H9 (cell line): ENCODE measurements at regions not wholly inside any gene's neighbourhood (a gene's known extent, or its start where the extent isn't known, plus 50 kb on each side); places are given as distances from the start of the nearest gene placed in this dataset.

Experiments
- DNase-seq: peaks from one replicate; pipeline ENCODE4 v3.0.0-alpha.2; 2017
- H2AFZ ChIP-seq: one replicate; pipeline ENCODE4 v1.6.1; 2013; ENCODE audit warnings: mild to moderate bottlenecking, low read length, control low read depth, moderate library complexity
- H2AK5ac ChIP-seq: 2 replicates; pipeline ENCODE4 v1.6.1; 2013; ENCODE audit warnings: low read length, control low read depth, mixed read lengths; ENCODE audit not compliant: insufficient read length
- H2BK120ac ChIP-seq: one replicate; pipeline ENCODE4 v1.6.1; 2013; ENCODE audit warnings: low read depth, mild to moderate bottlenecking, low read length, control low read depth, inconsistent platforms; ENCODE audit not compliant: poor library complexity, severe bottlenecking
- H2BK12ac ChIP-seq: 2 replicates; pipeline ENCODE4 v1.6.1; 2013; ENCODE audit warnings: low read length, control low read depth, mixed read lengths, low read depth; ENCODE audit not compliant: insufficient read length
- H2BK15ac ChIP-seq: 2 replicates; pipeline ENCODE4 v1.6.1; 2013; ENCODE audit warnings: low read depth, low read length, control low read depth
- H2BK20ac ChIP-seq: one replicate; pipeline ENCODE4 v1.6.1; 2013; ENCODE audit warnings: low read depth, mild to moderate bottlenecking, low read length, control low read depth, inconsistent platforms; ENCODE audit not compliant: poor library complexity, severe bottlenecking
- H2BK5ac ChIP-seq: 2 replicates; pipeline ENCODE4 v1.6.1; 2013; ENCODE audit warnings: low read length, control low read depth, mixed read lengths; ENCODE audit not compliant: insufficient read length
- H3K14ac ChIP-seq: 2 replicates; pipeline ENCODE4 v1.6.1; 2013; ENCODE audit warnings: low read length, control low read depth; ENCODE audit not compliant: insufficient read depth
- H3K18ac ChIP-seq: 2 replicates; pipeline ENCODE4 v1.6.1; 2013; ENCODE audit warnings: low read depth, mild to moderate bottlenecking, mixed read lengths, low read length, control low read depth; ENCODE audit not compliant: insufficient read length
- H3K23ac ChIP-seq: 2 replicates; pipeline ENCODE4 v1.6.1; 2013; ENCODE audit warnings: low read length, control low read depth, mixed read lengths, low read depth; ENCODE audit not compliant: insufficient read length
- H3K23me2 ChIP-seq: 2 replicates; pipeline ENCODE4 v1.6.1; 2013; ENCODE audit warnings: low read depth, mild to moderate bottlenecking, mixed read lengths, low read length, control low read depth; ENCODE audit not compliant: insufficient read length, poor library complexity, severe bottlenecking
- H3K27ac ChIP-seq: 2 replicates; pipeline ENCODE4 v1.5.1; 2013; ENCODE audit warnings: low read length, control low read depth, mixed read lengths, low read depth; ENCODE audit not compliant: insufficient read length
- H3K27me3 ChIP-seq: 2 replicates; pipeline ENCODE4 v1.6.1; 2013; ENCODE audit warnings: low read length, control low read depth, inconsistent platforms; ENCODE audit not compliant: insufficient read depth
- H3K4ac ChIP-seq: 2 replicates; pipeline ENCODE4 v1.6.1; 2013; ENCODE audit warnings: low read depth, mild to moderate bottlenecking, control low read depth, inconsistent platforms, low read length, moderate library complexity
- H3K4me1 ChIP-seq: 2 replicates; pipeline ENCODE4 v1.6.1; 2013; ENCODE audit warnings: low read length, control low read depth, inconsistent platforms; ENCODE audit not compliant: insufficient read depth
- H3K4me2 ChIP-seq: 2 replicates; pipeline ENCODE4 v1.6.1; 2013; ENCODE audit warnings: low read length, control low read depth, mixed read lengths; ENCODE audit not compliant: insufficient read length, insufficient read depth
- H3K56ac ChIP-seq: 2 replicates; pipeline ENCODE4 v1.6.1; 2013; ENCODE audit warnings: low read depth, mild to moderate bottlenecking, mixed read lengths, low read length, control low read depth; ENCODE audit not compliant: insufficient read length
- H3K79me1 ChIP-seq: 2 replicates; pipeline ENCODE4 v1.6.1; 2013; ENCODE audit warnings: low read depth, mild to moderate bottlenecking, moderate library complexity, low read length, control low read depth, inconsistent platforms; ENCODE audit not compliant: insufficient read depth, poor library complexity, severe bottlenecking
- H3K79me2 ChIP-seq: 2 replicates; pipeline ENCODE4 v1.6.1; 2013; ENCODE audit warnings: low read length, control low read depth, inconsistent platforms; ENCODE audit not compliant: insufficient read depth
- H3K9ac ChIP-seq: 2 replicates; pipeline ENCODE4 v1.6.1; 2013; ENCODE audit warnings: low read length, control low read depth, mixed read lengths; ENCODE audit not compliant: insufficient read length; ENCODE audit errors: extremely low read depth
- H3K9me3 ChIP-seq: one replicate; pipeline ENCODE4 v1.6.1; 2013; ENCODE audit warnings: low read depth, low read length, inconsistent platforms; ENCODE audit not compliant: control insufficient read depth
- H3T11ph ChIP-seq: one replicate; pipeline ENCODE4 v1.6.1; 2013; ENCODE audit warnings: mild to moderate bottlenecking, low read length, control low read depth, inconsistent platforms
- H4K20me1 ChIP-seq: one replicate; pipeline ENCODE4 v1.6.1; 2013; ENCODE audit not compliant: control insufficient read depth, insufficient read length, insufficient read depth
- H4K5ac ChIP-seq: 2 replicates; pipeline ENCODE4 v1.6.1; 2013; ENCODE audit warnings: low read depth, mild to moderate bottlenecking, mixed read lengths, low read length, control low read depth; ENCODE audit not compliant: insufficient read length
- H4K8ac ChIP-seq: replicated peaks from 2 replicates; pipeline ENCODE4 v1.6.1; 2013; ENCODE audit warnings: low read length, control low read depth, mixed read lengths, low read depth; ENCODE audit not compliant: insufficient read length
- H4K91ac ChIP-seq: 2 replicates; pipeline ENCODE4 v1.6.1; 2013; ENCODE audit warnings: low read depth, mild to moderate bottlenecking, moderate library complexity, mixed read lengths, low read length, control low read depth; ENCODE audit not compliant: insufficient read length
- H3K27ac Mint-ChIP-seq, 3 experiments: 2 replicates in 2 of 3; 3 replicates in 1 of 3; pipeline ENCODE4 v1.8.0; 2020 to 2021; ENCODE audit warnings: mixed read lengths in 3 of 3, mild to moderate bottlenecking in 1 of 3, moderate library complexity in 1 of 3
- H3K27me3 Mint-ChIP-seq: 2 replicates; pipeline ENCODE4 v1.8.0; 2021; ENCODE audit warnings: low read depth, mild to moderate bottlenecking, moderate library complexity, mixed read lengths
- H3K36me3 Mint-ChIP-seq, 3 experiments: 2 replicates in 2 of 3; 3 replicates in 1 of 3; pipeline ENCODE4 v1.8.0; 2020 to 2021; ENCODE audit warnings: low read depth in 3 of 3, mixed read lengths in 3 of 3; ENCODE audit not compliant: insufficient read depth in 1 of 3
- H3K4me1 Mint-ChIP-seq, 2 experiments: 2 replicates each; pipeline ENCODE4 v1.8.0; 2020; ENCODE audit warnings: mixed read lengths in 2 of 2
- H3K4me3 Mint-ChIP-seq, 2 experiments: 2 replicates in 1 of 2; 3 replicates in 1 of 2; pipeline ENCODE4 v1.8.0; 2020 to 2021; ENCODE audit warnings: mild to moderate bottlenecking in 2 of 2, mixed read lengths in 2 of 2, moderate library complexity in 1 of 2
- H3K9me3 Mint-ChIP-seq, 2 experiments: 2 replicates in 1 of 2; 3 replicates in 1 of 2; pipeline ENCODE4 v1.8.0; 2020; ENCODE audit warnings: mild to moderate bottlenecking in 2 of 2, mixed read lengths in 2 of 2, moderate library complexity in 1 of 2
- WGBS: extraction: QIAGEN DNeasy Blood & Tissue Kit; methylation state at CpG from one replicate; pipeline ENCODE4 v1.1.7; 2013; ENCODE audit warnings: missing lambda C conversion rate, low lambda C conversion rate, mixed read lengths; ENCODE audit not compliant: insufficient read length; ENCODE audit errors: extremely low coverage; 5-methylcytosine and 5-hydroxymethylcytosine counted together
- TF ChIP-seq, protein P1 (sequence below): fragments of 200-600 bp; sonication (generic); conservative IDR thresholded peaks from 3 replicates; pipeline ENCODE4 v1.8.0; 2021; ENCODE audit warnings: antibody characterized with exemption, mild to moderate bottlenecking

DNA sequence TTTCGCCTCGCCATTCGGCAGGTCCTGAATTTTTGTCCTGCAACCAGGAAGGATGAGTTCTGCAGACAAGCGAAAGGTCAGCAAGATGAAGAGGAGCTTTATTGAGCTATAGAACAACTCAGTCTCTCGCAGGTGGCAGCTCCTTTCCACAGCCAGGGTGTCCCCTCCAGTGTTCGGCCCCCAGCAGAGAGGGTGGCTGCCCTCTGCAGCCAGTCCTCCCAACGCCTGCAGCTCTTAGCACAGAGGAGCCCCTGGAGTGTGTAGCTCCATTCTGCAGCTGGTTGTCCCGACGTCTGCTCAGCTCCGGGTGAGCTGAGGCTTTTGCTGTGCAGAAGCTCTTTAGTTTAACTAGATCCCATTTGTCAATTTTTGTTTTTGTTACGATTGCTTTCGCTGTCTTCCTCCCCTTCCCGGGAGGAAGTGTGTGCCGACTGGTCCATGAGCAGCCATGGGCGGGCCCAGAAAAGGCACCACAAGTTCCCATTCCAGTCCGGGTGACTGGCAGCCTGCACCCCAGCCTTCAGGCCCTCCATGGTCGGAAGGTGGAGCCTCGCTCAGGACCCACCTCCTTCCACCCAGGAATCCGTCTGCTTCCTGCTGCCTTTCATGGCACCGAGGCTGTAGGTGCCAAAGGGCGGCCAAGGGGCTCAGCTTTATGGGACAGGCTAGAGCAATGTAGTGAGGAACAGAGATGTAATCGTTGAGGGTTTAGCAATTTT lies 497.8 kb upstream of the CNTN4 start:
- Histone ChIP-seq H2BK5ac (no peak overlapping the region), H2BK12ac (no peak overlapping the region), H3K56ac (no peak overlapping the region), H3K4me1 (no peaks in the 10 kb centered on the region), H3K23ac (no peak overlapping the region), H3K27me3 (no peaks in the 10 kb centered on the region), H3K18ac (no peak overlapping the region), H3K4ac (no peak overlapping the region), H2BK15ac (no peak overlapping the region), H3K79me1 (no peaks in the 10 kb centered on the region), H4K91ac (no peak overlapping the region), H3K14ac (no peak overlapping the region), H3K9me3 (no peaks in the 10 kb centered on the region), H3K9ac (no peak overlapping the region), H2BK20ac (no peak overlapping the region), H4K5ac (no peak overlapping the region), H4K8ac (no peak overlapping the region), H2BK120ac (no peak overlapping the region), H4K20me1 (no peaks in the 10 kb centered on the region), H2AFZ (no peak overlapping the region), H3T11ph (no peak overlapping the region), H3K4me2 (no peak overlapping the region), H3K27ac (no peak overlapping the region), H2AK5ac (no peak overlapping the region), H3K79me2 (no peaks in the 10 kb centered on the region), H3K23me2 (no peaks in the 10 kb centered on the region)
- DNase-seq = no peak
- no CpG with 5 or more reads among the region's 22 CpGs for WGBS
- H3K36me3 Mint-ChIP-seq = no peaks in the 10 kb centered on the region
- no peak overlapping the region for H3K4me3 Mint-ChIP-seq
- H3K4me1 Mint-ChIP-seq = no peaks in the 10 kb centered on the region
- peak overlapping the region in 1 of 3 experiments; percentile 74; a peak in 2 of 7 replicates for H3K27ac Mint-ChIP-seq
- no peaks in the 10 kb centered on the region for H3K27me3 Mint-ChIP-seq
- TF ChIP-seq, protein P1, sequence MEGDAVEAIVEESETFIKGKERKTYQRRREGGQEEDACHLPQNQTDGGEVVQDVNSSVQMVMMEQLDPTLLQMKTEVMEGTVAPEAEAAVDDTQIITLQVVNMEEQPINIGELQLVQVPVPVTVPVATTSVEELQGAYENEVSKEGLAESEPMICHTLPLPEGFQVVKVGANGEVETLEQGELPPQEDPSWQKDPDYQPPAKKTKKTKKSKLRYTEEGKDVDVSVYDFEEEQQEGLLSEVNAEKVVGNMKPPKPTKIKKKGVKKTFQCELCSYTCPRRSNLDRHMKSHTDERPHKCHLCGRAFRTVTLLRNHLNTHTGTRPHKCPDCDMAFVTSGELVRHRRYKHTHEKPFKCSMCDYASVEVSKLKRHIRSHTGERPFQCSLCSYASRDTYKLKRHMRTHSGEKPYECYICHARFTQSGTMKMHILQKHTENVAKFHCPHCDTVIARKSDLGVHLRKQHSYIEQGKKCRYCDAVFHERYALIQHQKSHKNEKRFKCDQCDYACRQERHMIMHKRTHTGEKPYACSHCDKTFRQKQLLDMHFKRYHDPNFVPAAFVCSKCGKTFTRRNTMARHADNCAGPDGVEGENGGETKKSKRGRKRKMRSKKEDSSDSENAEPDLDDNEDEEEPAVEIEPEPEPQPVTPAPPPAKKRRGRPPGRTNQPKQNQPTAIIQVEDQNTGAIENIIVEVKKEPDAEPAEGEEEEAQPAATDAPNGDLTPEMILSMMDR = no peak
- H3K9me3 Mint-ChIP-seq = no peaks in the 10 kb centered on the region
